ENCODE measurements at regions not wholly inside any gene's neighbourhood (a gene's known extent, or its start where the extent isn't known, plus 50 kb on each side); places are given as distances from the start of the nearest gene placed in this dataset.
A peak's percentile ranks its signal among the peaks of the same experiment; 100 is the strongest.

- no peak overlapping the region for H3K27ac Mint-ChIP-seq
Measured at GRCh38 chr13:88601949-88602348, 930.8 kb downstream of the SLITRK5 start.

GRCh38 chr13:88602786-88603777 is 931.9 kb downstream of the SLITRK5 start:
- ATAC-seq (no peak), DNase-seq (ENCODE audit: low spot score in 2 of 2) (no peak)
- Mint-ChIP-seq H3K9me3 (no peaks in the 10 kb centered on the region), H3K36me3 (no peaks in the 10 kb centered on the region), H3K27ac (no peak overlapping the region)

More at GRCh38 chr13:88601949-88602348, 930.8 kb downstream of the SLITRK5 start:
- H3K9me3 Mint-ChIP-seq = no peaks in the 10 kb centered on the region
- ATAC-seq = no peak
- H3K36me3 Mint-ChIP-seq = no peaks in the 10 kb centered on the region
- no peak for DNase-seq (ENCODE audit: low spot score in 2 of 2)

- DNase-seq (ENCODE audit: low spot score in 2 of 2) (no peak), ATAC-seq (no peak)
- Mint-ChIP-seq H3K36me3 (peaks cover 0 to 5% of the 10 kb centered on the region in 2 donors), H3K27ac (no peak overlapping the region), H3K9me3 (peaks cover 11% of the 10 kb centered on the region in 2 donors)
Measured at GRCh38 chr13:88617176-88617575, 946.0 kb downstream of the SLITRK5 start.

DNA sequence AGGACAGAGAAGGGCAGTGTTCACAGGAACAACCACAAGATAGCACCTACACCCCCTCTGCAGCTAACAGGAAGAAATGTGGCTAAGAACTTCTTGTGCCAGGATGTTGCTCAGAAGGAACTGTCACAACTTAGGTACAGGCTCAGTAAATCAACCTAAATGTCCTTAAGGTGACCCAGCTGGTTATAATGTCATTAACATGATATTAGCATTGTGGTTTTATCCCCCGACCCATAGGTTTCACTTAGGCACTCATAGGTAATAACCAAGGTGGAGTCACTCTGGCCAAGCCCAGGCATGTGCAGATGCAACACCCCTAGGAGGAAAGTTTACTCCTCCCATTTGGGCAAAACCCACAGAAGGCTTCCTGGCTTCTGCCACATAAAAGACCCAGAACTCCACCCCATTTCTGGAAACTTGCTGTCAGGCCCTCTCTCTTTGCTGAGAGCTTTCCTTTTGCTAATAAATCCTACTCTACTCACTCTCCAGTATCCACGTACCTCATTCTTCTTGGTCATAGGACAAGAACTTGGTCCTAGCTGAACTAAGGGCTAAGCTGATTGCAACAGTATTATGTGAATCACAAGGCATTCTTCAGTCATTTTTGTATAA is 951.3 kb downstream of the SLITRK5 start:
- ATAC-seq (peak; percentile 69 to 80), DNase-seq (ENCODE audit: low spot score in 2 of 2) (no peak)
- H3K27ac Mint-ChIP-seq = peak overlapping the region; percentile 17 to 53
- H3K36me3 Mint-ChIP-seq = peaks cover 6 to 7% of the 10 kb centered on the region in 2 donors
- peaks cover 14 to 15% of the 10 kb centered on the region in 2 donors for H3K9me3 Mint-ChIP-seq

GRCh38 chr13:88623150-88623549 is 952.0 kb downstream of the SLITRK5 start:
- no peak overlapping the region for H3K27ac Mint-ChIP-seq
- ATAC-seq = peak in 1 of 2 donors; percentile 68

DNA sequence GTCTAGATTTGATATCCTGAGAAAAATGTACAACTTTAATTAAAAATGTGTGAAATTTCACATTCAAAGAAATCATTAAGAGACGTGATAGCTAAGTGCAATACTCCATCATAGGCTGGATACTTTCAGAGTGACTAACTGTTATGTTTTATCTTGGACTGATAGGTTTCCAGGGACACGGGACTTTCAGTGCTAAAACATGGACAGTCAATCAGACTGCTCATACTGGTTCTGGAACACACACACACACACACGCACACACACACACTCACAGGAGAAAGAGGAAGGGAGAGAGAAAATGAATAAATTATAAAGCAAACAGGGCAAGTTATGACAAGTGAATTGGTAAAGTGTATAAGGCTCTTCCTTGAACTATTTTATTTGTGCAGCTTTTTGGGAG is 955.9 kb downstream of the SLITRK5 start:
- DNase-seq (ENCODE audit: low spot score in 2 of 2) = no peak
- ATAC-seq = no peak
- Mint-ChIP-seq H3K36me3 (peaks cover 2 to 11% of the 10 kb centered on the region in 2 donors), H3K9me3 (peaks cover 20 to 22% of the 10 kb centered on the region in 2 donors), H3K27ac (no peak overlapping the region)

More at GRCh38 chr13:88623150-88623549, 952.0 kb downstream of the SLITRK5 start:
- Mint-ChIP-seq H3K36me3 (peaks cover 6 to 7% of the 10 kb centered on the region in 2 donors), H3K9me3 (peaks cover 12 to 14% of the 10 kb centered on the region in 2 donors)
- no peak for DNase-seq (ENCODE audit: low spot score in 2 of 2)

DNA sequence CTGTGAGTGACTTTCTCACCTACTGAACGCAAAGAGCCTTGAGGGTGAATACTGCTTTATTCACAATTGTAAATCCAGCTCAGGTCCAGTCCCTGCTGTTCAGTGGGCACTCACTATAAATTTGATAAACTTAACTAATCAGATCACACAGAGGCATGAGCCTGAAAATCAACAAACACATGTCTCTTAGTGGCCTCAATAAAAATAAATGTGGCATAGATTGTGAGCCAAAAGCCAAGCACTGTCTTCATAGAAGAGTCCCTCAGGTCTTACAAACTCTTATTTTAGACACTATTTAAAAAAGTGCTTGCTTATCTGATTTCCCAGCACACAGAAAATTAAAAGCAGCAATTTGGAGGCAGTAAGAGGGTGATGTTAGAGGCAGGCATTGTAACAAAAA is 957.7 kb downstream of the SLITRK5 start:
- Mint-ChIP-seq H3K36me3 (peaks cover 0 to 11% of the 10 kb centered on the region in 2 donors), H3K27ac (no peak overlapping the region), H3K9me3 (peaks cover 22 to 23% of the 10 kb centered on the region in 2 donors)
- ATAC-seq (no peak), DNase-seq (ENCODE audit: low spot score in 2 of 2) (no peak)

DNA sequence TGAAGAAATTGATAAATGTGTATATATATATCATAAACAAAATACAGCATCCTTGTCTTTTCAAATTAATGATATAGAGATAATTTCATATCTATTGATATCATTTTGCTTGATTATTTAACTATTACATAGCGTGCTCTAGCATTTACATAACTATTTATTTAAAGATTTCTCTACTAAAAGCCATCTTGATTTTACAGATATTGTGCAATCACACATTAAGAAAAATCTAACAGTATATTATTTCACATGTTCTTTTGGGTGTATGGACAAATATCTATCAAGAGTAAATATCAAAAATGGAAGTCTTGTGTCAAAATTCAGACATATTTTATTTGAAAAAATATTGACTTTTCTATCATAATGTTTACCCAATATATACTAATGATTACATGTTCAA is 966.8 kb downstream of the SLITRK5 start:
- no peak for ATAC-seq
- no peak for DNase-seq (ENCODE audit: low spot score in 2 of 2)
- peaks cover 0 to 3% of the 10 kb centered on the region in 2 donors for H3K36me3 Mint-ChIP-seq
- H3K9me3 Mint-ChIP-seq = peaks cover 9 to 14% of the 10 kb centered on the region in 2 donors
- H3K27ac Mint-ChIP-seq = no peak overlapping the region

- Mint-ChIP-seq H3K36me3 (peaks cover 8 to 19% of the 10 kb centered on the region in 2 donors), H3K27ac (no peak overlapping the region), H3K9me3 (peaks cover 14 to 16% of the 10 kb centered on the region in 2 donors)
- DNase-seq (ENCODE audit: low spot score in 2 of 2) = no peak
- no peak for ATAC-seq
Measured at GRCh38 chr13:88643233-88643632, 972.1 kb downstream of the SLITRK5 start.

- ATAC-seq (no peak), DNase-seq (ENCODE audit: low spot score in 2 of 2) (no peak)
- Mint-ChIP-seq H3K9me3 (peaks cover 14 to 24% of the 10 kb centered on the region in 2 donors), H3K36me3 (peaks cover 7 to 15% of the 10 kb centered on the region in 2 donors), H3K27ac (peak overlapping the region in 1 of 2 donors; percentile 15)
Measured at GRCh38 chr13:88648598-88649373, 977.6 kb downstream of the SLITRK5 start.

- H3K9me3 Mint-ChIP-seq = peaks cover 14 to 24% of the 10 kb centered on the region in 2 donors
- no peak overlapping the region for H3K27ac Mint-ChIP-seq
- H3K36me3 Mint-ChIP-seq = peaks cover 4 to 7% of the 10 kb centered on the region in 2 donors
- ATAC-seq = peak in 1 of 2 donors; percentile 34
- DNase-seq (ENCODE audit: low spot score in 2 of 2) = no peak
Measured at GRCh38 chr13:88649855-88650254, 978.7 kb downstream of the SLITRK5 start.

- peaks cover 12 to 24% of the 10 kb centered on the region in 2 donors for H3K9me3 Mint-ChIP-seq
- H3K36me3 Mint-ChIP-seq = peaks cover 4 to 7% of the 10 kb centered on the region in 2 donors
Measured at GRCh38 chr13:88651531-88651930, 980.4 kb downstream of the SLITRK5 start.

DNA sequence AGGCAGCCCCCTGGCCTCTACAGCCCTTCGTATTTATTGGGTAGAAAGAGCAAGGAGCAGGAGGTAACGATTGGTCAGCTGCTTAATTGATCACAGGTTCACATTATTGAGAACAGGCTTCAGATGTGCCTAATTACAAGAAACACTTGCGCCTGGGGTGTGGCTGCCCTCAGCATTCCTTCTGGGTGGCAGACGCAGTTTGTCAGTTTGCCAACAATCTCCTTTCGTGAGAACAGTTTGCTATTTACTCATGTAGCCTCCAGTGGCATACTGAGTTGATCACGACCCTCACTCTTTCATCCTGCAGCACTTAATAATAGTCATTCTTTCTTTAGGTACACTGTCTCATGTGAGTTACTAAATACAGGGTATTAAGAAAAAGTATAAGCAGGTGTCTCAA is 985.6 kb downstream of the SLITRK5 start:
- peaks cover 0 to 5% of the 10 kb centered on the region in 2 donors for H3K36me3 Mint-ChIP-seq
- no peak for DNase-seq (ENCODE audit: low spot score in 2 of 2)
- H3K27ac Mint-ChIP-seq = no peak overlapping the region
- ATAC-seq = no peak
- H3K9me3 Mint-ChIP-seq = peaks cover 8 to 16% of the 10 kb centered on the region in 2 donors

More at GRCh38 chr13:88651531-88651930, 980.4 kb downstream of the SLITRK5 start:
- H3K27ac Mint-ChIP-seq = no peak overlapping the region
- DNase-seq (ENCODE audit: low spot score in 2 of 2) = no peak
- ATAC-seq = peak; percentile 55 to 61

DNA sequence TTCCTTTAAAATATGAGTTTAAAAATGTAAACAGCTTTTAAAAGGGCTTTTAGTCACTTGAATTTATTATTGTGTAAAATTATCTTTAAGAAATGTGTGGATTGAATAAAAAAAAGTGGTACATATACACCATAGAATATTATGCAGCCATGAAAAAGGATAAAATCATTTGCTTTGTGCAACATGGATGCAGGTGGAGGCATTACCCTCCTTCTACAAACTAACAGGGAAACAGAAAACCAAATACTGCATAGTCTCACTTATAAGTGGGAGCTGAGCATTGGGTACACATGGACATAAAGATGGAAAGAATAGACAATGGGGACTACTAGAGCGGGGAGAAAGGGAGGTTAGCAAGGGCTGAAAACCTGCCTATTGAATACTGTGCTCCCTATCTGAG is 999.3 kb downstream of the SLITRK5 start:
- Mint-ChIP-seq H3K36me3 (no peaks in the 10 kb centered on the region), H3K9me3 (peaks cover 4 to 6% of the 10 kb centered on the region in 2 donors), H3K27ac (no peak overlapping the region)
- DNase-seq (ENCODE audit: low spot score in 2 of 2) (no peak), ATAC-seq (no peak)

DNA sequence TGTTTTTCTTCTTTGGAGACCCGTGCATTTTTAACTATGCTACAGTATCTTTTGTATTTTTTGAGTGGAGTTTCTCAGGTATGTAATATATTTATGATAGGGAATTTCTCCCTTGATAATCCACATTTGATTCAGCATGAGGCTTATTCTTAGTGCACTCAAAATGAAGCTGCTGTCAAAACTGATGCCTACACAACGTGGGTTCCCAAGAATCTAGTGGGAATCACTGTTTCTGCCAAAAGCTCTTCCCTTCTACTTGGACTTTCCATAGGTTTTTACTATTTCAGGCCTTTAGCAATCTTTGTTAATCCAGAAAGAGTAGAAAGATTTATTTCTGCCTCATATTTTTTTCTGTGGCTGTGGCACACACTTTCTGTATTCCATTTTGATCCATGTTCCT is 1003.7 kb downstream of the SLITRK5 start:
- Mint-ChIP-seq H3K9me3 (peaks cover 2% of the 10 kb centered on the region in 2 donors), H3K27ac (no peak overlapping the region), H3K36me3 (no peaks in the 10 kb centered on the region)
- DNase-seq (ENCODE audit: low spot score in 2 of 2) (no peak), ATAC-seq (no peak)

- Mint-ChIP-seq H3K27ac (no peak overlapping the region), H3K9me3 (peaks cover 3 to 8% of the 10 kb centered on the region in 2 donors), H3K36me3 (no peaks in the 10 kb centered on the region)
- DNase-seq (ENCODE audit: low spot score in 2 of 2) (no peak), ATAC-seq (no peak)
Measured at GRCh38 chr13:88675347-88675996, 1004.3 kb downstream of the SLITRK5 start.
